Stomach (tissue), 4 donors: ENCODE measurements at regions not wholly inside any gene's neighbourhood (a gene's known extent, or its start where the extent isn't known, plus 50 kb on each side); places are given as distances from the start of the nearest gene placed in this dataset.

Experiments
- EP300 ChIP-seq: sonication (generic); formaldehyde crosslinking; IDR thresholded peaks from one replicate; pipeline ENCODE4 v1.6.1; 2017; ENCODE audit warnings: antibody characterized with exemption
- POLR2A ChIP-seq, 4 donors: fragments of 450-650 bp; IDR thresholded peaks; one replicate each; pipeline ENCODE4 v1.6.1; 2016; ENCODE audit warnings: antibody characterized with exemption in 4 of 4, control low read depth in 2 of 4, mild to moderate bottlenecking in 1 of 4, moderate library complexity in 1 of 4
- POLR2AphosphoS5 ChIP-seq, 3 donors: sonication (generic); formaldehyde crosslinking; IDR thresholded peaks; one replicate each; pipeline ENCODE4 v1.6.1; 2016; ENCODE audit warnings: antibody characterized with exemption in 3 of 3
- TF ChIP-seq, protein P1 (sequence below), 7 experiments: fragments of 450-650 bp in 4 of 7; fragments of 200-600 bp in 3 of 7; sonication (generic) in 3 of 7; IDR thresholded peaks; one replicate each; pipeline ENCODE4 v1.5.1; 2016 to 2019; ENCODE audit warnings: antibody characterized with exemption in 7 of 7, control low read depth in 2 of 7, mild to moderate bottlenecking in 1 of 7

DNA sequence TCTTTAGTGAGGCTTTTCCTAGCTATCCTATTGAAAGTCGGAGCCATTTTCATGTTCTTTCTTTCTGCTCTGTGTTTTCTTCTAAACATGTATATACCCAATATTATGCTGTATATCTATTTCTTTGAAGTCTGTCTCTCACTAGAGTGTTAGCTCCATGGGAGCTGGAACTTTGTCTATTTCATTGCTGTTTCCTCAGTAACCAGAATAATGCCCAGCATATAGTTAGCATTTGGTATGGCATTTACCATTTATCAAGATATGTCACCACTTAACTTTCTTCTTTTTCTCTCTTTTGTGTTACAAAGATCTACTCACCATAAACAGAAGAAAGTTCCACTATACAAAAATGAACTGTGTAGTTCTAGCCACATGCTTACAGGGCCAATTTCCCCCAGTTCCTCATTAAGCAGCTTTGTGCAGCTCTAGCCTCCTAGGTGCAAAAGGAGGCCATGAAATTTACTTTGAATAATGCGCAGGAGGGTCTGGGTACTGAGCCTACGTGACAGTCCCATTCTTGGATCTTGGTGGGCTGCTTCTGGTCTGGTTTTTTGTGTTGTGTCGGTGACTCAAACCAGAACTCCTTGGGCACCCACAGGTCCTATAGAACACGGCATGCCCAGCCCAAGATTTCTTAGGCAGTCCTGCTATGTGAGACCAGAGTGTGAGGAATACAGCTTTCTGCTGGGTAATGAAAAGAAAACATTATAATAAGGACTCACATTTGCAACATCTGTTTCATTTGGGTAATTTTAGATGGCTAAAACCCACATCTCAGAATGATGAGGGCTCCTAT is 302.3 kb upstream of the IGFBP7 start:
- TF ChIP-seq, protein P1, sequence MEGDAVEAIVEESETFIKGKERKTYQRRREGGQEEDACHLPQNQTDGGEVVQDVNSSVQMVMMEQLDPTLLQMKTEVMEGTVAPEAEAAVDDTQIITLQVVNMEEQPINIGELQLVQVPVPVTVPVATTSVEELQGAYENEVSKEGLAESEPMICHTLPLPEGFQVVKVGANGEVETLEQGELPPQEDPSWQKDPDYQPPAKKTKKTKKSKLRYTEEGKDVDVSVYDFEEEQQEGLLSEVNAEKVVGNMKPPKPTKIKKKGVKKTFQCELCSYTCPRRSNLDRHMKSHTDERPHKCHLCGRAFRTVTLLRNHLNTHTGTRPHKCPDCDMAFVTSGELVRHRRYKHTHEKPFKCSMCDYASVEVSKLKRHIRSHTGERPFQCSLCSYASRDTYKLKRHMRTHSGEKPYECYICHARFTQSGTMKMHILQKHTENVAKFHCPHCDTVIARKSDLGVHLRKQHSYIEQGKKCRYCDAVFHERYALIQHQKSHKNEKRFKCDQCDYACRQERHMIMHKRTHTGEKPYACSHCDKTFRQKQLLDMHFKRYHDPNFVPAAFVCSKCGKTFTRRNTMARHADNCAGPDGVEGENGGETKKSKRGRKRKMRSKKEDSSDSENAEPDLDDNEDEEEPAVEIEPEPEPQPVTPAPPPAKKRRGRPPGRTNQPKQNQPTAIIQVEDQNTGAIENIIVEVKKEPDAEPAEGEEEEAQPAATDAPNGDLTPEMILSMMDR (IDR thresholded peaks at IDR 0.05) = no peak
- TF ChIP-seq POLR2AphosphoS5 (IDR thresholded peaks at IDR 0.05) (no peak), EP300 (no peak), POLR2A (IDR thresholded peaks at IDR 0.05) (no peak)
